HFF-Myc (cell line): ENCODE measurements at regions not wholly inside any gene's neighbourhood (a gene's known extent, or its start where the extent isn't known, plus 50 kb on each side); places are given as distances from the start of the nearest gene placed in this dataset.

ENCODE experiments used
- DNase-seq: peaks from one replicate; pipeline ENCODE4 v3.0.0-alpha.2; 2011; ENCODE audit warnings: low read depth; ENCODE audit errors: extremely low read depth
- H3K4me3 ChIP-seq: replicated peaks from 2 replicates; pipeline ENCODE4 v1.5.1; 2011; ENCODE audit warnings: low read depth, mild to moderate bottlenecking, control low read depth, low read length
- CTCF ChIP-seq: IDR thresholded peaks from 2 replicates; pipeline ENCODE4 v1.5.1; 2012; ENCODE audit warnings: mild to moderate bottlenecking, low read depth, low read length, control low read depth; ENCODE audit errors: missing control alignments

GRCh38 chr18:39938676-39939608 lies 2016.1 kb upstream of the PIK3C3 start:
- no peak for TF ChIP-seq CTCF
- no peak for DNase-seq
- no peak overlapping the region for H3K4me3 ChIP-seq

- no peak for TF ChIP-seq CTCF
- DNase-seq: no peak
- H3K4me3 ChIP-seq: no peak overlapping the region
Observed at GRCh38 chr18:39935598-39935997, 2019.4 kb upstream of the PIK3C3 start.

GRCh38 chr18:39918847-39919246 lies 2036.2 kb upstream of the PIK3C3 start:
- no peak for TF ChIP-seq CTCF
- no peak for DNase-seq

GRCh38 chr18:39913672-39914366 lies 2041.2 kb upstream of the PIK3C3 start:
- no peak for TF ChIP-seq CTCF
- DNase-seq: no peak

More at GRCh38 chr18:39918847-39919246, 2036.2 kb upstream of the PIK3C3 start:
- H3K4me3 ChIP-seq: no peak overlapping the region

GRCh38 chr18:39911716-39912115 lies 2043.3 kb upstream of the PIK3C3 start:
- TF ChIP-seq CTCF: no peak
- no peak for DNase-seq
- no peak overlapping the region for H3K4me3 ChIP-seq

More at GRCh38 chr18:39913672-39914366, 2041.2 kb upstream of the PIK3C3 start:
- no peak overlapping the region for H3K4me3 ChIP-seq

GRCh38 chr18:39909706-39910105 lies 2045.3 kb upstream of the PIK3C3 start:
- TF ChIP-seq CTCF: no peak
- no peak overlapping the region for H3K4me3 ChIP-seq
- DNase-seq: no peak
